Liver (tissue), 8 donors: ENCODE measurements at regions not wholly inside any gene's neighbourhood (a gene's known extent, or its start where the extent isn't known, plus 50 kb on each side); places are given as distances from the start of the nearest gene placed in this dataset.

Experiments
- DNase-seq: peaks from one replicate; pipeline ENCODE4 v3.0.0-alpha.2; 2017; ENCODE audit warnings: low spot score
- H3K27ac ChIP-seq, 2 donors: one replicate each; pipeline ENCODE4 v1.7.0; 2013; ENCODE audit warnings: inconsistent platforms in 2 of 2, low read length in 2 of 2, control low read depth in 1 of 2, low read depth in 1 of 2, mild to moderate bottlenecking in 1 of 2
- H3K27me3 ChIP-seq, 4 donors: one replicate each; pipeline versions ENCODE4 v1.6.1 to v1.7.0; 2013; ENCODE audit warnings: low read length in 3 of 4, inconsistent platforms in 1 of 4, mild to moderate bottlenecking in 1 of 4, moderate library complexity in 1 of 4; ENCODE audit not compliant: control insufficient read depth in 4 of 4, insufficient read depth in 4 of 4
- H3K36me3 ChIP-seq, 4 donors: one replicate each; pipeline versions ENCODE4 v1.6.1 to v1.7.0; 2013; ENCODE audit warnings: low read length in 3 of 4, mild to moderate bottlenecking in 3 of 4, low read depth in 1 of 4, moderate library complexity in 1 of 4; ENCODE audit not compliant: control insufficient read depth in 4 of 4, insufficient read depth in 3 of 4
- H3K4me1 ChIP-seq, 4 donors: one replicate each; pipeline versions ENCODE4 v1.6.1 to v1.7.0; 2013; ENCODE audit warnings: low read length in 3 of 4, mild to moderate bottlenecking in 3 of 4, moderate library complexity in 1 of 4; ENCODE audit not compliant: control insufficient read depth in 4 of 4, insufficient read depth in 4 of 4
- H3K4me3 ChIP-seq, 3 donors: one replicate each; pipeline versions ENCODE4 v1.6.1 to v1.7.0; 2013; ENCODE audit warnings: low read length in 3 of 3, control low read depth in 1 of 3, low read depth in 1 of 3, mild to moderate bottlenecking in 1 of 3
- H3K9ac ChIP-seq, 2 donors: one replicate each; pipeline ENCODE4 v1.7.0; 2013; ENCODE audit warnings: low read length in 2 of 2, mild to moderate bottlenecking in 2 of 2, moderate library complexity in 2 of 2, control low read depth in 1 of 2, low read depth in 1 of 2
- H3K9me3 ChIP-seq, 4 donors: one replicate each; pipeline versions ENCODE4 v1.6.1 to v1.7.0; 2013; ENCODE audit warnings: low read length in 3 of 4; ENCODE audit not compliant: control insufficient read depth in 4 of 4
- ATF3 ChIP-seq: IDR thresholded peaks from 2 replicates; pipeline ENCODE4 v1.6.1; 2016; ENCODE audit warnings: antibody characterized with exemption
- CTCF ChIP-seq: fragments of 150-350 bp; IDR thresholded peaks from 2 replicates; pipeline ENCODE4 v1.5.1; 2017; ENCODE audit warnings: improper control_type of control experiment, low read depth, low read length; ENCODE audit not compliant: missing input control
- FOXA2 ChIP-seq: IDR thresholded peaks from 2 replicates; pipeline ENCODE4 v1.6.1; 2016; ENCODE audit warnings: antibody characterized with exemption
- HNF4A ChIP-seq, 2 donors: conservative IDR thresholded peaks; 2 replicates each; pipeline ENCODE4 v1.6.1; 2016; ENCODE audit warnings: antibody characterized with exemption in 2 of 2, mild to moderate bottlenecking in 2 of 2
- HNF4G ChIP-seq: IDR thresholded peaks from 2 replicates; pipeline ENCODE4 v1.6.1; 2016; ENCODE audit warnings: antibody characterized with exemption
- JUND ChIP-seq, 2 donors: IDR thresholded peaks; 2 replicates each; pipeline ENCODE4 v1.6.1; 2016; ENCODE audit warnings: antibody characterized with exemption in 2 of 2
- MAX ChIP-seq: IDR thresholded peaks from 2 replicates; pipeline ENCODE4 v1.6.1; 2016; ENCODE audit warnings: antibody characterized with exemption
- NR2F2 ChIP-seq: IDR thresholded peaks from 2 replicates; pipeline ENCODE4 v1.6.1; 2016; ENCODE audit warnings: antibody characterized with exemption
- RAD21 ChIP-seq, 2 donors: IDR thresholded peaks; 2 replicates each; pipeline ENCODE4 v1.6.1; 2016; ENCODE audit warnings: antibody characterized with exemption in 2 of 2, mild to moderate bottlenecking in 2 of 2
- REST ChIP-seq: IDR thresholded peaks from 2 replicates; pipeline ENCODE4 v1.6.1; 2016; ENCODE audit warnings: antibody characterized with exemption, mild to moderate bottlenecking
- RXRA ChIP-seq, 2 donors: IDR thresholded peaks; 2 replicates each; pipeline ENCODE4 v1.6.1; 2017 to 2018; ENCODE audit warnings: antibody characterized with exemption in 2 of 2, mild to moderate bottlenecking in 1 of 2
- SP1 ChIP-seq: IDR thresholded peaks from 2 replicates; pipeline ENCODE4 v1.6.1; 2018; ENCODE audit warnings: antibody characterized with exemption, mild to moderate bottlenecking
- TAF1 ChIP-seq: conservative IDR thresholded peaks from 2 replicates; pipeline ENCODE4 v1.6.1; 2016; ENCODE audit warnings: antibody characterized with exemption, mild to moderate bottlenecking
- YY1 ChIP-seq: IDR thresholded peaks from 2 replicates; pipeline ENCODE4 v1.6.1; 2016; ENCODE audit warnings: antibody characterized with exemption, mild to moderate bottlenecking
- ZBTB33 ChIP-seq: IDR thresholded peaks from 2 replicates; pipeline ENCODE4 v1.6.1; 2016; ENCODE audit warnings: antibody characterized with exemption
- WGBS: extraction: QIAGEN DNeasy Blood & Tissue Kit; methylation state at CpG from one replicate; pipeline ENCODE4 v1.1.7; 2013; 5-methylcytosine and 5-hydroxymethylcytosine counted together
- donor health status: healthy.
- donor health status: healthy.
- donor health status: healthy.
- donor health status: healthy.
- donor health status: healthy.

- Histone ChIP-seq H3K27me3 (peaks cover 0 to 4% (median 0%) of the 10 kb centered on the region in 4 donors), H3K4me3 (no peak overlapping the region), H3K9ac (no peak overlapping the region), H3K4me1 (no peaks in the 10 kb centered on the region), H3K9me3 (no peaks in the 10 kb centered on the region), H3K27ac (no peak overlapping the region), H3K36me3 (no peaks in the 10 kb centered on the region)
- WGBS = 80% methylated on average over 19 of the region's 19 CpGs
- no peak for DNase-seq
- TF ChIP-seq TAF1 (no peak), ZBTB33 (no peak), REST (no peak), YY1 (no peak), ATF3 (no peak), CTCF (no peak), HNF4A (conservative IDR thresholded peaks at IDR 0.05) (no peak), FOXA2 (no peak), RAD21 (IDR thresholded peaks at IDR 0.05) (no peak), JUND (IDR thresholded peaks at IDR 0.05) (no peak), HNF4G (no peak), NR2F2 (no peak), RXRA (IDR thresholded peaks at IDR 0.05) (no peak), SP1 (no peak), MAX (no peak)
Measured at GRCh38 chr9:135029871-135030565, 57.5 kb upstream of the OLFM1 start.
